ENCODE measurements at regions not wholly inside any gene's neighbourhood (a gene's known extent, or its start where the extent isn't known, plus 50 kb on each side); places are given as distances from the start of the nearest gene placed in this dataset.

- ChIA-PET CTCF (no interaction called here), POLR2A (no interaction called here)
These were observed 432.7 kb downstream of the ZNF521 start for GRCh38 chr18:24919181-24919797.

DNA sequence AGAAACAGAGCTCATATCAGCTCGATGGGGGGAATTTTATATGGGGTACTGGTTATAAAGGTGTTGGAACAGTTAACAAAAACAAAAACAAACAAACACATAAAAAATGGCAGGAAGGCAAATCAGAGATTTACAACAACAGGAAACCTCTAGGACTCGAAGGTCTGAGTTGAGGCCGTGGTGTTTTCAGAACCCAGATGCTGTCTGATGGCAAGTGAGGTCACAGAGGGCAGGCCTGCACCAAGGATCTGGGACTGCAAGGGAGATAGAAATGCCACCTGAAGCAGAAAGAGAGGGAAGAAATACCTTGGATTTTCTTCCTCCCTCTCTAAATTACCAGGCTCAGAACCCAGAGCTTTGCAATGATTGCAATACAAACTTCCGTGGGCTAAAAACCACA lies 429.5 kb downstream of the ZNF521 start:
- POLR2A ChIA-PET: no interaction called here
- CTCF ChIA-PET: no interaction called here

GRCh38 chr18:24923138-24923537 lies 428.8 kb downstream of the ZNF521 start:
- ChIA-PET CTCF (no interaction called here), POLR2A (no interaction called here)

DNA sequence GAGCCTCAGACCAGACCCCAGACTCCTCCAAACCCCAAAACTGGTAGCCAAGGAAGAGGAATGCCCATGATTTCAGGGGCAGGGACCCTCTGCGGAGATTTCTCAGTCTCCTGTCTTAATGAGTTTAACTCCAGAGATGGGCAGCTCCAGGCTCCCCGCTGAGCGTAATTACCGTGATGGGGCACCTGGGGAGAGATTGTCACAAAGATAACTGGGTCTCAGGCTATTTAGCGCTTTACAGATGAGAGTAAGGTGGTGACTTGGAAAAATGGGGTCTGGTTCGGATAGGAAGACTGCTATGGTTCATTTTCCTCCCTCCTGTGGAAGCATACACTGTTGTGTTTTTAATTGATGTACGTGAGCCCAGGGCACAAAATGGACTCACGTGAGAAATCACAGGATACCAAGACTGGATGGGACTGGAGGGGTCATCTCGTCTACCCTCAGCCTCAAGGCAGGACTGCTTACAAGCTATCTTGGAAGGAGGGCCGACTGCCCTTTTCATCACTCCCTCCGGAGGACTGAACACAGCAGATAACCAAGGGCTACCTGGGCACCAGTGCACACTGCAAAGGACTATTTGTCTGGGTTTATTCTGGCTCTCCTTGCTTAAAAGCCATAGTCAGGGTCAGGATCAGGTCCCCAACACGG lies 427.8 kb downstream of the ZNF521 start:
- CTCF ChIA-PET: no interaction called here
- POLR2A ChIA-PET: no interaction called here

DNA sequence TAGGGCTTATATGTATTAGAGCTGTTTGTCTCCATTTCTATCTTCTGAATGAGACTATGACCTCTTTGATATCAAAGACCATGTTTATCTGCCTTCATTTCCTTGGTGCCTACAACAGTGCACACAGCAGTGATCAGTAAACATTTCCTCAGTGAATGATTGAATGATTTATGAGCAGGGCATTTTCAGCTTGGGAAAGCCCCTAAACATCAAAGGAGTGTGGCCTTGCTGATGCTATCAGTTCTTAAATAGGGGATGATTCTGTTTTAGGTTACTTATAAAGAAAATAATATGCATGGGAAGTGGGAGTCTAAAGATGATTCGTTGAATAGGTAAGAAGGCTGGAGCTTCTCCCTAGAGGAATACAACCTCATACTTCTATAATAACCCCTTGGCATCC lies 425.3 kb downstream of the ZNF521 start:
- CTCF ChIA-PET: no interaction called here
- POLR2A ChIA-PET: no interaction called here

DNA sequence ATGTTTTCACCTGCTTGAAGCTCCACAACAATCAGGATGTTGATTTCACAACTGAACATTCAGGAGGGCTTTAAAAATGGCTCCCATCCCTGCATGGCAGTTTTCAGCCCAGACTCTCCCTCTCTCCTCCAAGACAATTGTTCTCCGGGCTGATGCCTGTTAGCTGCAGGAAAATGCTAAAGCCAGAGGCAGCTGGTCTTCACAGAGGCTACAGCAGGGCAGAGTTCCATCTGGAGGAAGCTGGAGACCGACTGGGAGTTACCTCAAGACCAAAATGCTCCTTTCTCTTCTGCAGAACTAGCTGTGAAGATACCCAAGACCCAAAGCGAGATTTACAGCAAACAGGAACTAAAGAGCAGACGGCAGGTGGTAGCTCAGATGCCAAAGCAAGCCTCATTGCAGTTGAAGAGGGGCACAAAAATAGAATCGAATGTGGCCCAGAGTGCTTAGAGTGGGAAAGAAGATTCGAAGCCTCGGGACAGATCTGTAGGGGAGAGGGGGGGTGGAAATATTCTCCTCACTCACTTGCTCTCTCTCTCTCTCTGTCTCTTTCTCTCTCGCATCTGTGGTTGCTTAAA lies 423.6 kb downstream of the ZNF521 start:
- ChIA-PET POLR2A (no interaction called here), CTCF (no interaction called here)

- CTCF ChIA-PET: no interaction called here
- POLR2A ChIA-PET: no interaction called here
These were observed 421.5 kb downstream of the ZNF521 start for GRCh38 chr18:24930478-24930877.

DNA sequence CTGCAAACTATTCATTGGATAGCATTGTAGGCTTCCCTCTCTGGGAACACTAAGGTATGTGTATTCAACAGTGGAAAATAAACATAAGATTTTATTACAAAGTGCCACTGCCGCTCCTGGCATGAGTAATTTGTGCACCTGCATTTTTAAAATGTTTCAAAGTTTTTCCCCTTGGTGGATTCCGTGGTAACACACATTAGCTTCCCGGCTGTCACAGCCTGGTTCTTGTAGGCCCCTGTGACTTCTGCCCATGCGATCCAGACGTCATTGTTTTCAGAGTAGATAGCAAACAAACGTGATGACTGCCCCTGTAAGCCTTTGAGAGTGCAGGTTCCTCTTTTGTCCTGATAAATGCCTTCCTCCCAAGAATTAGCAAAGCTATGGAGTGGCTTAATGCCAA lies 421.0 kb downstream of the ZNF521 start:
- POLR2A ChIA-PET: no interaction called here

GRCh38 chr18:24933345-24933744 lies 418.6 kb downstream of the ZNF521 start:
- POLR2A ChIA-PET: no interaction called here
- CTCF ChIA-PET: no interaction called here

More for the DNA sequence above, 421.0 kb downstream of the ZNF521 start:
- CTCF ChIA-PET: no interaction called here

DNA sequence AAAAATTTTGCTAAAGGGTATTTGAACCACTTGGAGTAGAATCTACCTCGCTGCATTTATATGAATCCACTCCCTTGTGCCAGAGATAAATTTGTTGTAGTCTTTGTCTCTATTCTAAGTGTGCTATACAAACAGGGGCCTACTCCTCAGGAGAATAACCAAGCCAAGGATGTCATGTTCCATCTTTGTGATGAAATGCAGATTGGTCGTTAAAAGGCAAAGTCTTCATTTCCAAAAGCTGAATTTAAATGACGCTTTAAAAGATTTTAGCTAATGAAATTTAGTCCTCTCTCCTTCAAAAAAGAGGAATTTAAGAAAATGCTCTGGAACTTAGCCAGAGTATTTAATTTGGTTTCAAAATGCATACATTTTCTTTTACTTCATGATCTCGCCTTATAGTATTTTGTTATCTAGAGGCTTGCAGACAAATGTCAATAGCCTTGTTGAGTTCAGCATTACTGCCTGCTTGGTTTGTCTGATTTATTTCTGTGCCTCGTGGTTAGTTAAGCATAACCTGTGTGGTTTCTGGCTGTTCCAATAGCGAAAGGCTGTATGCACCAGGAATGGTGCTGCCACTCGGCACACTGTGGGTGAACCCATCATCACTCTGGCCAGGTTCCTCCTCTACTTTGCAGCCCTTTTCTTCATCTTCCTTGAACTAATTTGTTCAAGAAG lies 417.6 kb downstream of the ZNF521 start:
- POLR2A ChIA-PET: no interaction called here
- CTCF ChIA-PET: no interaction called here

DNA sequence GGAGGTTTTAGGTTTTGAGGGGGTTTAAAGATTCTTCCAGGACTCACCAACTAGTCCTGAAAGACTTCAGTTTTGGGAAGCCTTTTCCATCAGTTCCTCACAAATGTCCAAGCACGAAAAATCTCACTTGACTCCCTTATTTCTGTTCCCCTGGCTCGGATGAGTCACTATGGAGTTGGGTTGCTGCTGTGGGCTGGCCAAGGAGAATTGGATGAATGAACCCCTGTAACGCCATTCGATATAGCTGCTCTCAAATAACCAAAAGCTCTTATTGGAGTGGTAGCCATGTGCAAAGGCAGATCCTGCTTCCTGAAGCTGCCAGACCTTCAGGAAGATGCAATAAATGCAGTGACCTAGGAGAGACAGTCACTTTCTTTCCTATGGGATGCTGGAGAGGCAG lies 417.0 kb downstream of the ZNF521 start:
- POLR2A ChIA-PET: no interaction called here
- CTCF ChIA-PET: no interaction called here

GRCh38 chr18:24935896-24936295 lies 416.1 kb downstream of the ZNF521 start:
- CTCF ChIA-PET: no interaction called here
- POLR2A ChIA-PET: no interaction called here

DNA sequence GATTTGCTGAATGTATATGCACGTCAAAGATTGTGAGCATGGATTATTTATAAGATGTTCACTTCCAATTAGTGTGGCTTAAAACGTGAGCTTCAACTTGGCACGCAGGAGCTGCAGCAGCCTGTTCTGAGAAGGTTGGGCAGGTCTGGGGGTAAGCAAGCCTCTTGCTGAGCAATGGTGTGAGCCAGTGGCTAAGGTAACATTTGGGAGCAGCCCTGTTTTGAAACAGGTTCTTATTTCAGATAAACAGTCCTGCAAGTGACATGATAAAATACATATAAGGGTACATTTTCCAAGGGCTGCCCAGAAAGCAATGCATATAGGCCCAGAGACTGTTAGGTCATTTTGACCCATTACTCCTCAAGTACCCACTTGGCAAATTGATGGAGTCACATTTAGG lies 415.3 kb downstream of the ZNF521 start:
- ChIA-PET CTCF (no interaction called here), POLR2A (no interaction called here)

- ChIA-PET CTCF (no interaction called here), POLR2A (no interaction called here)
These were observed 414.2 kb downstream of the ZNF521 start for GRCh38 chr18:24937639-24938275.

GRCh38 chr18:24940416-24940815 lies 411.6 kb downstream of the ZNF521 start:
- CTCF ChIA-PET: no interaction called here
- POLR2A ChIA-PET: no interaction called here

- ChIA-PET POLR2A (no interaction called here), CTCF (no interaction called here)
These were observed 410.6 kb downstream of the ZNF521 start for GRCh38 chr18:24941174-24941951.

GRCh38 chr18:24942144-24942543 lies 409.8 kb downstream of the ZNF521 start:
- CTCF ChIA-PET: no interaction called here
- POLR2A ChIA-PET: no interaction called here

DNA sequence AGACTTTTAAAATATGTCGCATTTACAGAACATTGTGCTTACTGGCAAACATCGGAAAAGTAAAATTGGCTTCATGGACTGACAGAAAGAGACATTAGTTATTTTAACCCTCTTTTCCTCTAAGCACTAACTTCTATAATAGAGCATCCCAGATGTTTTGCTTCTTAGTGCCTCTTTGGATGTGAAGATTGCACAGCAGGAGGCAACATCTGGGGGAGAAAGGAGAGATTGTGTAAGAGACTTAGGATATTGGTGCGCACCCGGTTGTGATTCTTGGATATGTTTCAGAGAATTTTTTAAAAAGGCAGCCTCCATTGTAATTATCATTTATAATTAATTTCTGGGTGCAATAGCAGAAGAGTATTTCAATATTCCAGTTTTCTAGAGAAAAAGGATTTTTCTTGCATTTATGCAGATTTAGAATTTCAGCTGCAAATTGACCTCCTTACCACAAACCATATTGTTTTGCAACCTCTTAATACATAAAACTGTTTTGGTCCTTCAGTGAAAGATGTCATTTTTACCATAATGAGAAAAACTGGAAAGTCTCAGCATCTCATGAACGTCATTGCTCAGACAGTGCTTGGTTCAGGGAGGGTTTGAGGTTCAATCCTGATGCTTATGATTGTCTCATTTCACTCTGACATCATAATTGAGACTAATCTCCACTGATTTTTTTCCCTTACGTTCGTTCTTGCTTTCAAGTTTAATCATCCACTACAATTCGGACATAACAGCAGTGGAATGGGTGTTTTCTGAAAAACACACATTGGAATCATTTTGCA lies 404.3 kb downstream of the ZNF521 start:
- CTCF ChIA-PET: no interaction called here

GRCh38 chr18:24949908-24950307 lies 402.1 kb downstream of the ZNF521 start:
- CTCF ChIA-PET: no interaction called here
- POLR2A ChIA-PET: no interaction called here

More for the DNA sequence above, 404.3 kb downstream of the ZNF521 start:
- POLR2A ChIA-PET: no interaction called here

DNA sequence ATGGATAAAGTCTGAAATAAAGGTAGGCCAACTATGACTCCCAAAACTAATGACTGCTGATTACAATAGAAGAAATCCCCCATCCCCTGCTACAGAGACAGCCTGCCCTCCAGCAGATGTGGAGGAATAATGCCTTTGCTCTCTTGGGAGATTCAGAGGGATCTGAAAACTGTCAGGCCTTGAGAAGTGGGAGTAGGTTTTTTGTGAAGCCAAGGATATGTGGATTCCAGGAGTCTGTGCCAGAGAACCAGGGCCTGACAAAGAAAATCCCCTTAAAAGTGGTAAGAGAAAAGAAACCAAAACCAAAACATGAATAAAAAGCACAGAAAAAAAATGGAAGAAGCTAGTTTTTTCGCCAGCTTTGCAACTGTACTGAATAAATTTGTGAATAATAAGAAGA lies 397.6 kb downstream of the ZNF521 start:
- POLR2A ChIA-PET: no interaction called here
- CTCF ChIA-PET: no interaction called here

All from activated CD8-positive, alpha-beta memory T cell treated with anti-CD3 and anti-CD28 coated beads for 36 hours (primary cell).